GM23338 (cell line): ENCODE measurements at regions not wholly inside any gene's neighbourhood (a gene's known extent, or its start where the extent isn't known, plus 50 kb on each side); places are given as distances from the start of the nearest gene placed in this dataset.

ENCODE experiments used
- ATAC-seq: fragments of 200-7000 bp; cut with Tn5 transposase; 3 replicates; pipeline ENCODE4 v1.9.1; 2020
- DNase-seq: peaks from one replicate; pipeline ENCODE4 v3.0.0-alpha.2; 2015; ENCODE audit warnings: low spot score
- H2AFZ ChIP-seq: fragments of 200-600 bp; sonication (generic); 2 replicates; pipeline ENCODE4 v1.8.0; 2016; ENCODE audit warnings: antibody characterized with exemption, mild to moderate bottlenecking, moderate library complexity
- H3F3A ChIP-seq: fragments of 200-600 bp; sonication (generic); replicated peaks from 2 replicates; pipeline ENCODE4 v1.8.0; 2017; ENCODE audit warnings: antibody characterized with exemption, mixed run types, low read depth
- H3K27ac ChIP-seq: fragments of 200-600 bp; sonication (generic); 2 replicates; pipeline ENCODE4 v1.6.1; 2016; ENCODE audit warnings: low read depth
- H3K27me3 ChIP-seq: fragments of 200-600 bp; sonication (generic); 2 replicates; pipeline ENCODE4 v1.8.0; 2016; ENCODE audit warnings: mild to moderate bottlenecking, mixed run types, moderate library complexity; ENCODE audit not compliant: insufficient read depth
- H3K36me3 ChIP-seq: fragments of 200-600 bp; sonication (generic); 2 replicates; pipeline ENCODE4 v1.8.0; 2016; ENCODE audit warnings: mild to moderate bottlenecking; ENCODE audit not compliant: insufficient read depth
- H3K4me1 ChIP-seq: fragments of 200-600 bp; sonication (generic); 2 replicates; pipeline ENCODE4 v1.8.0; 2016; ENCODE audit warnings: mild to moderate bottlenecking, moderate library complexity; ENCODE audit not compliant: insufficient read depth
- H3K4me2 ChIP-seq: fragments of 200-600 bp; sonication (generic); 2 replicates; pipeline ENCODE4 v1.7.1; 2017; ENCODE audit warnings: mixed run types
- H3K4me3 ChIP-seq: fragments of 200-600 bp; sonication (generic); 2 replicates; pipeline ENCODE4 v1.6.1; 2016; ENCODE audit warnings: mixed run types
- H3K79me2 ChIP-seq: fragments of 200-600 bp; sonication (generic); replicated peaks from 2 replicates; pipeline ENCODE4 v1.8.0; 2017; ENCODE audit warnings: mild to moderate bottlenecking; ENCODE audit not compliant: insufficient read depth
- H3K9me2 ChIP-seq: fragments of 200-600 bp; sonication (generic); 2 replicates; pipeline ENCODE4 v1.8.0; 2017; ENCODE audit not compliant: insufficient read depth
- H4K20me1 ChIP-seq: fragments of 200-600 bp; sonication (generic); replicated peaks from 2 replicates; pipeline ENCODE4 v1.8.0; 2017; ENCODE audit warnings: mild to moderate bottlenecking; ENCODE audit not compliant: insufficient read depth
- H3K27ac Mint-ChIP-seq: 2 replicates; pipeline ENCODE4 v1.8.0; 2020; ENCODE audit warnings: inconsistent platforms, mild to moderate bottlenecking, moderate library complexity, mixed read lengths
- H3K27me3 Mint-ChIP-seq: 3 replicates; pipeline ENCODE4 v1.8.0; 2022; ENCODE audit warnings: low read depth, mild to moderate bottlenecking, moderate library complexity, mixed read lengths, inconsistent platforms; ENCODE audit not compliant: insufficient read depth, poor library complexity
- H3K36me3 Mint-ChIP-seq: 3 replicates; pipeline ENCODE4 v1.8.0; 2021; ENCODE audit warnings: low read depth, mild to moderate bottlenecking, inconsistent platforms, moderate library complexity, mixed read lengths
- H3K4me1 Mint-ChIP-seq: 3 replicates; pipeline ENCODE4 v1.8.0; 2020; ENCODE audit warnings: mild to moderate bottlenecking, inconsistent platforms, mixed read lengths
- H3K4me3 Mint-ChIP-seq: 3 replicates; pipeline ENCODE4 v1.8.0; 2021; ENCODE audit warnings: moderate library complexity, mild to moderate bottlenecking, inconsistent platforms, mixed read lengths
- H3K9me3 Mint-ChIP-seq: 3 replicates; pipeline ENCODE4 v1.8.0; 2020; ENCODE audit warnings: moderate library complexity, mild to moderate bottlenecking, inconsistent platforms, mixed read lengths
- CREB1 ChIP-seq: fragments of 250-450 bp; sonication (Bioruptor Pico); IDR thresholded peaks from 2 replicates; pipeline ENCODE4 v1.5.0; 2020; ENCODE audit warnings: low read depth, mild to moderate bottlenecking, moderate library complexity
- ETS1 ChIP-seq: IDR thresholded peaks from 2 replicates; pipeline ENCODE4 v1.6.1; 2016; ENCODE audit warnings: antibody characterized with exemption
- EZH2phosphoT487 ChIP-seq: fragments of 200-600 bp; sonication (generic); IDR thresholded peaks from one replicate; pipeline ENCODE4 v1.8.1; 2018; ENCODE audit warnings: antibody characterized with exemption; ENCODE audit not compliant: unreplicated experiment
- REST ChIP-seq: IDR thresholded peaks from one replicate; pipeline ENCODE4 v1.6.1; 2018; ENCODE audit warnings: antibody characterized with exemption; ENCODE audit not compliant: unreplicated experiment
- ZNF114 ChIP-seq: fragments of 250-450 bp; sonication (Bioruptor Pico); IDR thresholded peaks from 2 replicates; pipeline ENCODE4 v1.5.0; 2020; ENCODE audit warnings: mild to moderate bottlenecking, moderate library complexity
- ZNF331 ChIP-seq: fragments of 250-450 bp; sonication (Bioruptor Pico); IDR thresholded peaks from 2 replicates; pipeline ENCODE4 v1.5.0; 2020; ENCODE audit warnings: low read depth, mild to moderate bottlenecking, moderate library complexity
- ZNF462 ChIP-seq: fragments of 250-450 bp; sonication (Bioruptor Pico); IDR thresholded peaks from 2 replicates; pipeline ENCODE4 v1.5.0; 2020; ENCODE audit warnings: mild to moderate bottlenecking, moderate library complexity

GRCh38 chr16:85358704-85359146 is 246.5 kb upstream of the CIBAR2 start:
- ATAC-seq = no peak
- no peaks in the 10 kb centered on the region for H3F3A ChIP-seq
- H3K4me3 ChIP-seq = no peak overlapping the region
- H3K27ac ChIP-seq = no peak overlapping the region
- H3K4me2 ChIP-seq = no peak overlapping the region
- Mint-ChIP-seq H3K27ac (no peak overlapping the region), H3K36me3 (peaks cover 6% of the 10 kb centered on the region), H3K4me1 (peaks cover 13% of the 10 kb centered on the region), H3K4me3 (no peak overlapping the region), H3K9me3 (peaks cover 7% of the 10 kb centered on the region), H3K27me3 (peaks cover 6% of the 10 kb centered on the region)
- no peak overlapping the region for H2AFZ ChIP-seq
- H3K4me1 ChIP-seq = no peaks in the 10 kb centered on the region
- DNase-seq = no peak
- H3K9me2 ChIP-seq = no peaks in the 10 kb centered on the region
- no peaks in the 10 kb centered on the region; the same call in 1 of the 2 replicates for H4K20me1 ChIP-seq
- no peaks in the 10 kb centered on the region for H3K36me3 ChIP-seq
- H3K79me2 ChIP-seq = no peaks in the 10 kb centered on the region
- no peak for TF ChIP-seq REST
- no peak for TF ChIP-seq EZH2phosphoT487
- TF ChIP-seq ZNF114 (CRISPR knock-in tag) = no peak
- no peak for TF ChIP-seq CREB1
- TF ChIP-seq ZNF331 (CRISPR knock-in tag) = no peak
- TF ChIP-seq ETS1 = no peak
- TF ChIP-seq ZNF462 (CRISPR knock-in tag) = no peak
- no peaks in the 10 kb centered on the region for H3K27me3 ChIP-seq
